HG03196 (cell line): ENCODE measurements at regions not wholly inside any gene's neighbourhood (a gene's known extent, or its start where the extent isn't known, plus 50 kb on each side); places are given as distances from the start of the nearest gene placed in this dataset.
A peak's percentile ranks its signal among the peaks of the same experiment; 100 is the strongest.
"Not testable (repeated sequence)": the region's sequence is repeated elsewhere in the genome, so short reads cannot be mapped to it uniquely, and the experiment has no call there.

Source experiments
- ATAC-seq: cut with Tn5 transposase; IDR thresholded peaks from one replicate; pipeline ENCODE4 v1.9.1; 2021; ENCODE audit not compliant: unreplicated experiment

- no peak for ATAC-seq
Observed at GRCh38 chr4:11813951-11814446, 385.3 kb upstream of the HS3ST1 start.

- not testable (repeated sequence) for ATAC-seq
Observed at GRCh38 chr4:11811521-11811920, 382.8 kb upstream of the HS3ST1 start.

GRCh38 chr4:11805842-11806241 lies 377.1 kb upstream of the HS3ST1 start:
- no peak for ATAC-seq

- peak; percentile 97 for ATAC-seq
Observed at GRCh38 chr4:11801466-11802446, 373.1 kb upstream of the HS3ST1 start.

GRCh38 chr4:11799196-11799595 lies 370.5 kb upstream of the HS3ST1 start:
- ATAC-seq: no peak

- no peak for ATAC-seq
Observed at GRCh38 chr4:11791797-11792196, 363.1 kb upstream of the HS3ST1 start.

- no peak for ATAC-seq
Observed at GRCh38 chr4:11790230-11790629, 361.5 kb upstream of the HS3ST1 start.

- ATAC-seq: no peak
Observed at GRCh38 chr4:11783588-11783987, 354.9 kb upstream of the HS3ST1 start.

- no peak for ATAC-seq
Observed at GRCh38 chr4:11782859-11783258, 354.2 kb upstream of the HS3ST1 start.

- ATAC-seq: no peak
Observed at GRCh38 chr4:11777447-11777846, 348.8 kb upstream of the HS3ST1 start.

- no peak for ATAC-seq
Observed at GRCh38 chr4:11774346-11774745, 345.7 kb upstream of the HS3ST1 start.

- ATAC-seq: no peak
Observed at GRCh38 chr4:11773798-11774197, 345.1 kb upstream of the HS3ST1 start.

- ATAC-seq: no peak
Observed at GRCh38 chr4:11769434-11769833, 340.7 kb upstream of the HS3ST1 start.

GRCh38 chr4:11768251-11768972 lies 339.7 kb upstream of the HS3ST1 start:
- no peak for ATAC-seq

- no peak for ATAC-seq
Observed at GRCh38 chr4:11765849-11766453, 337.3 kb upstream of the HS3ST1 start.

GRCh38 chr4:11748164-11748872 lies 319.6 kb upstream of the HS3ST1 start:
- no peak for ATAC-seq

- ATAC-seq: no peak
Observed at GRCh38 chr4:11746734-11747133, 318.0 kb upstream of the HS3ST1 start.

- ATAC-seq: no peak
Observed at GRCh38 chr4:11743976-11744375, 315.3 kb upstream of the HS3ST1 start.

- ATAC-seq: no peak
Observed at GRCh38 chr4:11743236-11743635, 314.5 kb upstream of the HS3ST1 start.

- ATAC-seq: no peak
Observed at GRCh38 chr4:11741190-11741652, 312.5 kb upstream of the HS3ST1 start.

- no peak for ATAC-seq
Observed at GRCh38 chr4:11739992-11740391, 311.3 kb upstream of the HS3ST1 start.
